ENCODE measurements at regions not wholly inside any gene's neighbourhood (a gene's known extent, or its start where the extent isn't known, plus 50 kb on each side); places are given as distances from the start of the nearest gene placed in this dataset.

DNA sequence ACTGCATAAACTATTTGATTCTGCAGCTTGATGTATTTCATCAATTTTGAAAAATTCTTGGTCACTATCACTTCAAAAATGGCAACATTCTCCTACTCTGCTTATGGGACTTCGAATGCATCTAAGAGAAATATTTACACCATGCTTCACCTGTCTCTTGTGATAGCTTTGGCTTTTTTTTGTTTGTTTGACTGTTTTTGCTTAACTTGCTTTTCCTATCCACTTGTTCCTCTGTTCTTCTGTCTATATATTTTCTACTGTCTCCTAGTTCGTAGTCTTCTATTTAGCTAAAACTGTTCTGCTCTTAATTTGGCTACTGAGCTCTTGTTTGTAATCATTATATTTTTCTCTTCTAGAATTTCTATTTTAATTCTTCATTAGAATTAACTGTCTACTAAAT lies 94.4 kb downstream of the INHBA start:
- TF ChIP-seq, protein P1, sequence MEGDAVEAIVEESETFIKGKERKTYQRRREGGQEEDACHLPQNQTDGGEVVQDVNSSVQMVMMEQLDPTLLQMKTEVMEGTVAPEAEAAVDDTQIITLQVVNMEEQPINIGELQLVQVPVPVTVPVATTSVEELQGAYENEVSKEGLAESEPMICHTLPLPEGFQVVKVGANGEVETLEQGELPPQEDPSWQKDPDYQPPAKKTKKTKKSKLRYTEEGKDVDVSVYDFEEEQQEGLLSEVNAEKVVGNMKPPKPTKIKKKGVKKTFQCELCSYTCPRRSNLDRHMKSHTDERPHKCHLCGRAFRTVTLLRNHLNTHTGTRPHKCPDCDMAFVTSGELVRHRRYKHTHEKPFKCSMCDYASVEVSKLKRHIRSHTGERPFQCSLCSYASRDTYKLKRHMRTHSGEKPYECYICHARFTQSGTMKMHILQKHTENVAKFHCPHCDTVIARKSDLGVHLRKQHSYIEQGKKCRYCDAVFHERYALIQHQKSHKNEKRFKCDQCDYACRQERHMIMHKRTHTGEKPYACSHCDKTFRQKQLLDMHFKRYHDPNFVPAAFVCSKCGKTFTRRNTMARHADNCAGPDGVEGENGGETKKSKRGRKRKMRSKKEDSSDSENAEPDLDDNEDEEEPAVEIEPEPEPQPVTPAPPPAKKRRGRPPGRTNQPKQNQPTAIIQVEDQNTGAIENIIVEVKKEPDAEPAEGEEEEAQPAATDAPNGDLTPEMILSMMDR (IDR thresholded peaks at IDR 0.05), result no peak
- TF ChIP-seq POLR2A (IDR thresholded peaks at IDR 0.05), result no peak
